GM18868 (cell line): ENCODE measurements at regions not wholly inside any gene's neighbourhood (a gene's known extent, or its start where the extent isn't known, plus 50 kb on each side); places are given as distances from the start of the nearest gene placed in this dataset.

ENCODE experiments used
- ATAC-seq: cut with Tn5 transposase; IDR thresholded peaks from one replicate; pipeline ENCODE4 v1.9.1; 2021; ENCODE audit warnings: mild to moderate bottlenecking, moderate library complexity; ENCODE audit not compliant: unreplicated experiment

DNA sequence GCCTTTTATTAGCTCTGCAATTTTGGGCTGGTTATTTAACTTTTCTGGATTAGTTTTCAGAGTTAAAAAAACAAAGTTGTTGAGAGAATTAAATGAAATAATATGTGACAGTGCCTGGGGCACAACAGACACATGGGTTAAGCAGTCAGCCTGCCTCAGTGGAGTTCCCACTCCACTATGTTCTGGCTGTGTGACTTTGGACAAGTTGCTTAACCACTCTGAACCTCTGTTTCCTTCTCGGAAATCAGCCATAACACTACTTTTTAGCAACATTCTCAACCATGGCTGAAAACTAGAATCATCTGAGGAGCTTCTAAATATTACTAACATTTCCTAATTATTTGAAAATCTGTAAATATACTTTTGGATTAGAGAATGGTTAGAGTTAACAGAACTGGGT lies 56.5 kb upstream of the SLC6A11 start:
- no peak for ATAC-seq

- ATAC-seq = no peak
Observed at GRCh38 chr3:10760199-10760598, 55.8 kb upstream of the SLC6A11 start.

DNA sequence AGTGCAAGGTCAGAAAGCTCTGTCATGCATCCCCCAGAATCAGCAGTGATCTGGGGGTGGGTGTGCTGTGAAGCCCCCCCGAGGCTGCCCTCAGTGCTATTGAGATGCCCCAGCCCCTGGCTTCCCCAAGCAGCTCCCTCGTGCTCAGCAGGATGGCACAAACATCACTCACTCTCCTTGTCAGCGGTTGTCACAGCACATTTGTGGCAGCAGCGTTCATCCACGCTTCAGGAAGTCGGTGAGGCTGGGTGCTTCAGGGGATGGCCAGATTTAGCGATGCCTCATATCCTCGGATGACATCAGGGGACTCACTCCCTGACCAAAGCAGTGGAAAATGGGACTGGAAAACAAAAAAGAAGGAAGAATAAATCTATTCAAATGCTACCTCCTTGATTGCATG lies 54.4 kb upstream of the SLC6A11 start:
- ATAC-seq = no peak

- no peak for ATAC-seq
Observed at GRCh38 chr3:10762116-10762515, 53.9 kb upstream of the SLC6A11 start.

DNA sequence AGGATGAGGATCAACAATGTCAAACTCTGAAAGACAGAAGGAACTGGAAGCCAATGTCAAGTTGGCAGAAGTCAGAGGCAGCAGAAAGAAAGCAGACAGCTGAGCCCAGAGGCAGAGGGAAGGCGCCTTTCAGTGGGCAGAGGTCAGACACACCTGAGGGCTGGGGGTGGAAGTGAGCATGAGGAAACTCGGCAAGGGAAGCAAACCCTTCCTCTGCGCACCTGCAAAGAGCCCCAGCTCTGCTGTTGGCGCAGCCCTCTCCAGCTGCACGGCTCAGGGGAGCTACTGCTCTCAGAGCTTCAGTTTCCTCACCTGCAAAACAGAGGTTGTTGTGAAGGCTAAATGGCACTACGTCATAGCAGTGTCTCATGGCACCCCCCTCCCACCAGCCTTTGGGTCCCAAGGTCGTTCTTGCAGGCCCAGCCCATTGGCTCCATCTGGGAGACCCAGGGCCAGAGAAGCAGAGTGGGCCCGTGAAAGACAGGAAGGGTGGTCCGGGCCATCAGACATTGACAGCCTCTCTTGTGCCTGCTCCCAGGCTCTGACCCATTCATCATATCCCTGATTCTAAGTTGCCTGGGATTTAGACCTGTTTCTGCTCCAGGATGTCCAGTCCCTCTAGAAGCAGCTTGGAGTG lies 53.3 kb upstream of the SLC6A11 start:
- ATAC-seq = no peak

GRCh38 chr3:10763248-10763620 lies 52.8 kb upstream of the SLC6A11 start:
- ATAC-seq = no peak

DNA sequence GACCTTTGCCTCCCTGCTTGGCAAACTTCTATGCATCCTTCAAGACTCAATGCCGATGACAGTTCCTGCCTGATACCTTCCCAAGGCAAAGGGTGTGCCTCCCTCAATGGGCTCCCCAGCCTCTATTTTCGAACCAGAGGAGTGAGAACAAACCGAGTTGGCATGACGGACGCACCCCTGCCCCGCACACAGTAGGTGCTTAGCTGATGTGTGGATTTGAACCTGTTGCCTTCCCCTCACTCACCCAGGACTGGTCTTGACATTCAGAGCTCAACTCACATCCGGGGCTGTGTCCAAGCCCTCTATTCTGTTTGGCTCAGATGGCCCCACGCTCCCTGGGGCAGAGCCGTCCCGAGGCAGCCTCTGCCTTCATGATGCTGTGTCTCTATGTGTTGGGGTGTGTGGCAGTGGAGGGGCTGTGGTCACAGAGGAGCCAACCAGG lies 52.2 kb upstream of the SLC6A11 start:
- ATAC-seq = no peak

DNA sequence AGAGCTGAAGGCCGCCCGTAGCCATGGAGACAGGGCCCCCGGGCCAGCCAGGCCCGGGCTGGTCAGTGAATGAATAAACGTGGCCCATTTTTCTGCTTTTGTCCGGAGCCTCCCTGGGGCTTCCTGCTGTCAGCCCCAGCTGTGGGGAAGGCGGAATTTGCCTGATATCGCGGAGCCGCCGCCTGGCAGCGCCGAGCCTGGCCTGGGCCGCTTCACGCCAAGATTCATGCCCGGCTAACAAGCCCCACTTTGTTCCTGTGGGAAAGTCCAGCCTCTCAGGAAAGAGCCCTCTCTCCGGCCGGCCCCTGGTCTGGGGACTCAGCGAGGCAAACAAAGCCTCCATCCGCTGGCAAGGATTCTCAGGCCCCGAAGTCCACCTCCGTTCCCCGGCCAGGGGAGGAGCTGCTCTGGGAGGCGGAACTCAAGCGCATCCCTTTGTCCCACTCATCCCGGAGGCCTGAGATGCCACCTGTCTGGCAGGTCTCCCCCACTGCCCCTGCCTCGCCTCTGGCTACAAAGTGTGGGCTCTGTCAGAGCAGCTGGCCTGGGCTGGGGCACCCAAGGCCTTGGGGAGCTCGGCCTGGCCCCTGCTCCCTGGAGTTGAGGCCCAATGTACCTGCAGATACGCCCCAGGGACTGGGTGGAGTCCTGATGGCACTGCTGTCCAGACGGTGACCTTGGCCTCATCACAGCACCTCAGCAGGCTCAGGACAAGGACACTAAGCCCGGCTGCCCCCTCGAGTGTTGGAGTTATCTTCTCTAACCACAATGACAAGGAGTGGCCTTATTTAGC lies 51.6 kb upstream of the SLC6A11 start:
- no peak for ATAC-seq

DNA sequence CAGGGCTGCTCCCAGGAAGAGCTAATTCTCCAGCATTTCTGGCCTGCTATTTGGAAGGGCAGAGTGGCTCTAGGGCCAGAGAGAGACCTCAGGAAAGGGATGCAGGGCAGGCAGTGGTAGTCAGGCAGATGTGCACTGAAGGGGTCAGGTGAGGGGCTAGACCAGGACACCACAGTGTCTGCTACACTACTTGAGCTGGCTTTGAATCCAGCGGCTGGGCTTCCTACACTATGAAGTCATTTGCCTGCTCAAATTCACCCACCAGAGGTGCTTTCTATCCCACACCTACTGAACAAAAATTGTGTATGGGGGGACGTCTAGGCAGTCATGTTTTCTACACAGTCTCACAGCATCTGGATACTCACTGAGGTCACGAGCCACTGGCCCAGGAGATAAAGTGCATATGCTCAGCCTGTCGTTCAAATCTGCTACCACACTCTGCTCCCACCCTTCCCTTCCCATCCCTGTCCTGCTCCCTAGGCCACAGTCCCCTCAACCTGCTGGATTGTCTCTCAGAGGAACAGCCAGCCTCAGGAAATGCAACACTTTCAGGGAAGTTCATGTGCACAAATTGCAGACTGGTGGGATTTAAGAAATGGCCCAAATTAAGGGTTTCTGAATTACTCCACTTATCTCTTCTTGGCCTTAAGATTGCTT lies 49.9 kb upstream of the SLC6A11 start:
- no peak for ATAC-seq
